Keratinocyte (primary cell): ENCODE measurements at regions not wholly inside any gene's neighbourhood (a gene's known extent, or its start where the extent isn't known, plus 50 kb on each side); places are given as distances from the start of the nearest gene placed in this dataset.
"Not testable (repeated sequence)": the region's sequence is repeated elsewhere in the genome, so short reads cannot be mapped to it uniquely, and the experiment has no call there.

Experiments used
- EZH2 ChIP-seq: IDR thresholded peaks from one replicate; pipeline ENCODE4 v1.6.1; 2012; ENCODE audit warnings: inconsistent platforms, mild to moderate bottlenecking, low read length, moderate library complexity
- TF ChIP-seq, protein P1 (sequence below), 3 experiments: IDR thresholded peaks in 1 of 3; conservative IDR thresholded peaks in 1 of 3; optimal IDR thresholded peaks in 1 of 3; 2 replicates in 2 of 3; 3 replicates in 1 of 3; pipeline versions ENCODE3 to v1.5.1; 2011; ENCODE audit warnings: low read length in 3 of 3, mild to moderate bottlenecking in 3 of 3, moderate library complexity in 2 of 3, control low read depth in 1 of 3, inconsistent platforms in 1 of 3; ENCODE audit not compliant: insufficient read depth in 2 of 3; ENCODE audit errors: extremely low read depth in 1 of 3

DNA sequence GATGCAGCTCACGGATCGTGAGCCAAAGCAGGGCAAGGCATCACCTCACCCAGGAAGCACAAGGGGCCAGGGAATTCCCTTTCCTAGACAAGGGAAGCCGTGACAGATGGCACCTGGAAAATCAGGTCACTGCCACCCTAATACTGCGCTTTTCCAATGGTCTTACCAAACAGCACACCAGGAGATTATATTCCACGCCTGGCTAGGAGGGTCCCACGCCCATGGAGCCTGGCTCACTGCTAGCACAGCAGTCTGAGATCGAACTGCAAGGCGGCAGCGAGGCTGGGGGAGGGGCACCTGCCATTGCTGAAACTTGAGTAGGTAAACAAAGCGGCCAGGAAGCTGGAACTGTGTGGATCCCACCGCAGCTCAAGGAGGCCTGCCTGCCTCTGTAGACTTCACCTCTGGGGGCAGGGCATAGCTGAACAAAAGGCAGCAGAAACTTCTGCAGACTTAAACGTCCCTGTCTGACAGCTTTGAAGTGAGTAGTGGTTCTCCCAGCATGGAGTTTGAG, 205.2 kb upstream of the GRIK2 start:
- TF ChIP-seq, protein P1, sequence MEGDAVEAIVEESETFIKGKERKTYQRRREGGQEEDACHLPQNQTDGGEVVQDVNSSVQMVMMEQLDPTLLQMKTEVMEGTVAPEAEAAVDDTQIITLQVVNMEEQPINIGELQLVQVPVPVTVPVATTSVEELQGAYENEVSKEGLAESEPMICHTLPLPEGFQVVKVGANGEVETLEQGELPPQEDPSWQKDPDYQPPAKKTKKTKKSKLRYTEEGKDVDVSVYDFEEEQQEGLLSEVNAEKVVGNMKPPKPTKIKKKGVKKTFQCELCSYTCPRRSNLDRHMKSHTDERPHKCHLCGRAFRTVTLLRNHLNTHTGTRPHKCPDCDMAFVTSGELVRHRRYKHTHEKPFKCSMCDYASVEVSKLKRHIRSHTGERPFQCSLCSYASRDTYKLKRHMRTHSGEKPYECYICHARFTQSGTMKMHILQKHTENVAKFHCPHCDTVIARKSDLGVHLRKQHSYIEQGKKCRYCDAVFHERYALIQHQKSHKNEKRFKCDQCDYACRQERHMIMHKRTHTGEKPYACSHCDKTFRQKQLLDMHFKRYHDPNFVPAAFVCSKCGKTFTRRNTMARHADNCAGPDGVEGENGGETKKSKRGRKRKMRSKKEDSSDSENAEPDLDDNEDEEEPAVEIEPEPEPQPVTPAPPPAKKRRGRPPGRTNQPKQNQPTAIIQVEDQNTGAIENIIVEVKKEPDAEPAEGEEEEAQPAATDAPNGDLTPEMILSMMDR (optimal IDR thresholded peaks at IDR 0.05 in 1 of 3, IDR thresholded peaks at IDR 0.05 in 1 of 3, conservative IDR thresholded peaks at IDR 0.05 in 1 of 3; ENCODE audit: extremely low read depth in 1 of 3, insufficient read depth in 2 of 3, low read length in 3 of 3) = not testable (repeated sequence)
- not testable (repeated sequence) for TF ChIP-seq EZH2
